Neural cell (in vitro differentiated cells): ENCODE measurements at regions not wholly inside any gene's neighbourhood (a gene's known extent, or its start where the extent isn't known, plus 50 kb on each side); places are given as distances from the start of the nearest gene placed in this dataset.

Experiments
- CTCF ChIP-seq: fragments of 450-650 bp; IDR thresholded peaks from 2 replicates; pipeline ENCODE4 v1.5.1; 2014; ENCODE audit warnings: antibody characterized with exemption, mild to moderate bottlenecking, moderate library complexity; ENCODE audit not compliant: poor library complexity, severe bottlenecking
- RAD21 ChIP-seq: fragments of 450-650 bp; conservative IDR thresholded peaks from 2 replicates; pipeline ENCODE4 v1.6.1; 2014; ENCODE audit warnings: antibody characterized with exemption, mild to moderate bottlenecking, moderate library complexity

GRCh38 chr3:174355505-174355904, 503.6 kb upstream of the NAALADL2 start:
- TF ChIP-seq CTCF (peak; percentile 14), RAD21 (no peak)
